Kidney (tissue), 13 donors: ENCODE measurements at regions not wholly inside any gene's neighbourhood (a gene's known extent, or its start where the extent isn't known, plus 50 kb on each side); places are given as distances from the start of the nearest gene placed in this dataset.

Source experiments
- DNase-seq, 5 donors: peaks; one replicate each; pipeline ENCODE4 v3.0.0-alpha.2; 2013 to 2020
- FAIRE-seq: peaks from 2 replicates; lab custom pipeline; 2012; peaks lifted over from hg19 to GRCh38; lab: Jason Lieb, UNC
- H3K27ac ChIP-seq, 2 donors: one replicate each; pipeline ENCODE4 v1.7.0; 2013; ENCODE audit warnings: low read depth in 2 of 2, low read length in 2 of 2, inconsistent platforms in 1 of 2
- H3K27me3 ChIP-seq: one replicate; pipeline ENCODE4 v1.7.1; 2013; ENCODE audit warnings: low read length, inconsistent platforms; ENCODE audit not compliant: control insufficient read depth, insufficient read depth
- H3K36me3 ChIP-seq, 3 donors: one replicate each; pipeline versions ENCODE4 v1.7.0 to v1.7.1; 2013; ENCODE audit warnings: low read length in 3 of 3, control low read depth in 1 of 3, inconsistent platforms in 1 of 3; ENCODE audit not compliant: insufficient read depth in 3 of 3, control insufficient read depth in 2 of 3
- H3K4me1 ChIP-seq, 3 donors: one replicate each; pipeline versions ENCODE4 v1.7.0 to v1.7.1; 2013; ENCODE audit warnings: low read length in 3 of 3, inconsistent platforms in 1 of 3, low read depth in 1 of 3; ENCODE audit not compliant: control insufficient read depth in 2 of 3, insufficient read depth in 2 of 3
- H3K4me3 ChIP-seq, 3 donors: one replicate each; pipeline versions ENCODE4 v1.7.0 to v1.8.1; 2013; ENCODE audit warnings: low read length in 3 of 3, control low read depth in 1 of 3, inconsistent platforms in 1 of 3
- H3K9ac ChIP-seq, 3 donors: one replicate each; pipeline versions ENCODE4 v1.7.0 to v1.7.1; 2013; ENCODE audit warnings: low read length in 3 of 3, control low read depth in 1 of 3, inconsistent platforms in 1 of 3
- H3K9me3 ChIP-seq, 3 donors: one replicate each; pipeline versions ENCODE4 v1.7.0 to v1.7.1; 2013; ENCODE audit warnings: low read length in 3 of 3, control low read depth in 1 of 3, inconsistent platforms in 1 of 3; ENCODE audit not compliant: control insufficient read depth in 2 of 3, insufficient read depth in 1 of 3
- intact Hi-C: fragments of 100-400 bp; cut with DNase I; formaldehyde crosslinking; loops from one replicate; pipeline ENCODE4 v1.11.1; 2022
- TF ChIP-seq, protein P1 (sequence below): IDR thresholded peaks from 3 replicates; pipeline ENCODE4 v1.5.1; 2012; ENCODE audit warnings: mild to moderate bottlenecking, moderate library complexity, borderline replicate concordance; ENCODE audit not compliant: insufficient read depth; ENCODE audit errors: extremely low read depth
- donor health status: control.
- donor health status: control.
- donor health status: control.
- donor health status: control.
- donor health status: control.
- donor health status: DM: yes; HTN: yes; CAD: no.
- donor health status: Normal renal cell carcinoma (clear cell type).

DNA sequence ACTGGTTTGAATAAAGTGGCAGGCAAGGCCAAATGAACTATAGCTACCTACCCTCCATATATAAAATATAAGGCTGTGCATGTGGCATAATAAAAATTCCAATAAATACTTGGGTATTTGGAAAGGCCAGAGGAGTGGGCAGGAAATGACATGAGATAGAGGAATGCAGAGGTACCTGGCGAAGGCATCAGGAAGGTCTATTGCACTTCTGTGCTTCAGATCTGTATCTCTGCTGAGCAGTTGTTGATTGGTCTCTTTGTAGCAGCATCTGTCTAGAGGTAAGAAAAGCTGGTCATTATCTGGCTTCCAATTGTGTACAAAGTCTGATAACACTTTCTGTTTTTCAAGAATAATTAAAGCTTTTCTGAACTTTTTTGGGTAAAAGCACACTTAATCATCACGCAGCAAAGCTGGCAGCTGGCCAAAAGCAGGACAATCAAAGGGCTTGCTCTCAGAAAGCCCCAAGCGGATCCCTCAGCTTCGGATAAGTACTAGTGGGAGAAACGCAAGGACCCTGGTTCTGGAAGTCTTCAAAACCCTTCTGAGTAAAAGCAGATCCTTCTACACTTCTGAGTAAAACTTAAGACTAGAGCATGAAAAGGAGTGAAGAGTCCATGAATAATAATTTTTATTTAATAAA, 120.1 kb upstream of the TCF21 start:
- no peak overlapping the region for H3K4me3 ChIP-seq
- TF ChIP-seq, protein P1, sequence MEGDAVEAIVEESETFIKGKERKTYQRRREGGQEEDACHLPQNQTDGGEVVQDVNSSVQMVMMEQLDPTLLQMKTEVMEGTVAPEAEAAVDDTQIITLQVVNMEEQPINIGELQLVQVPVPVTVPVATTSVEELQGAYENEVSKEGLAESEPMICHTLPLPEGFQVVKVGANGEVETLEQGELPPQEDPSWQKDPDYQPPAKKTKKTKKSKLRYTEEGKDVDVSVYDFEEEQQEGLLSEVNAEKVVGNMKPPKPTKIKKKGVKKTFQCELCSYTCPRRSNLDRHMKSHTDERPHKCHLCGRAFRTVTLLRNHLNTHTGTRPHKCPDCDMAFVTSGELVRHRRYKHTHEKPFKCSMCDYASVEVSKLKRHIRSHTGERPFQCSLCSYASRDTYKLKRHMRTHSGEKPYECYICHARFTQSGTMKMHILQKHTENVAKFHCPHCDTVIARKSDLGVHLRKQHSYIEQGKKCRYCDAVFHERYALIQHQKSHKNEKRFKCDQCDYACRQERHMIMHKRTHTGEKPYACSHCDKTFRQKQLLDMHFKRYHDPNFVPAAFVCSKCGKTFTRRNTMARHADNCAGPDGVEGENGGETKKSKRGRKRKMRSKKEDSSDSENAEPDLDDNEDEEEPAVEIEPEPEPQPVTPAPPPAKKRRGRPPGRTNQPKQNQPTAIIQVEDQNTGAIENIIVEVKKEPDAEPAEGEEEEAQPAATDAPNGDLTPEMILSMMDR = no peak
- H3K9me3 ChIP-seq = no peaks in the 10 kb centered on the region
- intact Hi-C loops = no loop called here
- H3K9ac ChIP-seq = no peak overlapping the region
- FAIRE-seq (no peak), DNase-seq (peak; percentile 23 to 65 (median 37))
- H3K27me3 ChIP-seq = no peaks in the 10 kb centered on the region
- H3K27ac ChIP-seq = no peak overlapping the region
- H3K36me3 ChIP-seq = no peaks in the 10 kb centered on the region
- H3K4me1 ChIP-seq = no peaks in the 10 kb centered on the region

DNA sequence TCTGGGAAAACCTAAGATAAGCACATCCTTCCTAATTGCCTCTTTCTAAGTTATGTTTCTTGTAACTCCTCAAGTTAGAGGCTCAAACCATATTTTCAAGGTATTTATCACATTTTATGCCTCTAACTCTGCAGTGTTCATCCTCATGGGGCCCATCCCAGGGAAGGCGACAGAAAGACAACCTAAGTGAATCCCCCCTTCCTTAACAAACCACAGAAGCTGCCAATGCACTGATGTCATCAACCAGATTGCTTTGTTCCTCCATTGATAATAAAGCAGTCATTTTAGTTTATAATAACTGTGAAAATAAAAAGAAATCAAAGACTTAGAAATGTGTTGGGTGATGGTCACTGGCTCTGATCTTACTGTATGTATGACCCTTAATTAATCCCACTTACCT, 119.5 kb upstream of the TCF21 start:
- no peak overlapping the region for H3K9ac ChIP-seq
- H3K27ac ChIP-seq = no peak overlapping the region
- no peaks in the 10 kb centered on the region for H3K27me3 ChIP-seq
- H3K36me3 ChIP-seq = no peaks in the 10 kb centered on the region
- FAIRE-seq (no peak), DNase-seq (no peak)
- no peak overlapping the region for H3K4me3 ChIP-seq
- TF ChIP-seq, protein P1 = no peak
- no peaks in the 10 kb centered on the region for H3K4me1 ChIP-seq
- intact Hi-C loops = no loop called here
- H3K9me3 ChIP-seq = no peaks in the 10 kb centered on the region

- Histone ChIP-seq H3K9me3 (no peaks in the 10 kb centered on the region), H3K27me3 (no peaks in the 10 kb centered on the region), H3K4me1 (no peaks in the 10 kb centered on the region), H3K36me3 (no peaks in the 10 kb centered on the region), H3K27ac (no peak overlapping the region), H3K4me3 (no peak overlapping the region), H3K9ac (no peak overlapping the region)
- intact Hi-C loops = no loop called here
- TF ChIP-seq, protein P1 = no peak
- DNase-seq (no peak), FAIRE-seq (no peak)
Measured at GRCh38 chr6:133772567-133772966, 116.3 kb upstream of the TCF21 start.

- Histone ChIP-seq H3K27ac (no peak overlapping the region), H3K9me3 (no peaks in the 10 kb centered on the region), H3K27me3 (no peaks in the 10 kb centered on the region), H3K4me1 (no peaks in the 10 kb centered on the region), H3K9ac (no peak overlapping the region), H3K4me3 (no peak overlapping the region), H3K36me3 (no peaks in the 10 kb centered on the region)
- DNase-seq (no peak), FAIRE-seq (no peak)
- intact Hi-C loops = no loop called here
- TF ChIP-seq, protein P1 = no peak
Measured at GRCh38 chr6:133773776-133774175, 115.1 kb upstream of the TCF21 start.
